HEK293 (cell line): ENCODE measurements at regions not wholly inside any gene's neighbourhood (a gene's known extent, or its start where the extent isn't known, plus 50 kb on each side); places are given as distances from the start of the nearest gene placed in this dataset.

Experiments used
- CTCF ChIA-PET: fragments of 350-600 bp; formaldehyde crosslinking; extraction: SDS; loops from one replicate; lab custom pipeline; 2021; ENCODE audit warnings: antibody characterized with exemption; lab: Yijun Ruan, JAX
- POLR2A ChIA-PET: fragments of 300-600 bp; formaldehyde crosslinking; extraction: SDS; loops from one replicate; lab custom pipeline; 2020; ENCODE audit warnings: antibody characterized with exemption, inconsistent platforms; lab: Yijun Ruan, JAX
- H3K27ac ChIP-seq: fragments of 200-500 bp; sonication (Bioruptor generic); 2 replicates; pipeline ENCODE4 v1.5.1; 2014; ENCODE audit warnings: low read depth, low read length, control low read depth, inconsistent platforms; ENCODE audit errors: extremely low read depth
- H3K36me3 ChIP-seq, 2 experiments: fragments of 200-500 bp in 1 of 2; sonication (Bioruptor generic) in 1 of 2; 1 replicate in 1 of 2; 2 replicates in 1 of 2; pipeline ENCODE4 v1.5.1; 2014 to 2017; ENCODE audit warnings: inconsistent platforms in 2 of 2, low read length in 2 of 2; ENCODE audit not compliant: control insufficient read depth in 2 of 2, insufficient read depth in 1 of 2
- H3K4me1 ChIP-seq: fragments of 200-500 bp; sonication (Bioruptor generic); 2 replicates; pipeline ENCODE4 v1.5.1; 2014; ENCODE audit warnings: mild to moderate bottlenecking, low read length, inconsistent platforms; ENCODE audit not compliant: control insufficient read depth, insufficient read depth
- H3K4me3 ChIP-seq: 2 replicates; pipeline ENCODE4 v1.5.1; 2011; ENCODE audit warnings: low read depth, mild to moderate bottlenecking, control low read depth, low read length, moderate library complexity
- H3K9me3 ChIP-seq: fragments of 200-500 bp; sonication (Bioruptor generic); 2 replicates; pipeline ENCODE4 v1.5.1; 2014; ENCODE audit warnings: low read depth, low read length, inconsistent platforms; ENCODE audit not compliant: control insufficient read depth, insufficient read depth
- BCL11B ChIP-seq: fragments of 450-650 bp; formaldehyde crosslinking; IDR thresholded peaks from 2 replicates; pipeline ENCODE4 v1.5.1; 2016; ENCODE audit warnings: low read depth, missing biosample characterization, missing genetic modification characterization
- GLIS1 ChIP-seq: fragments of 450-650 bp; formaldehyde crosslinking; IDR thresholded peaks from 2 replicates; pipeline ENCODE4 v1.5.1; 2016; ENCODE audit warnings: missing biosample characterization, missing genetic modification characterization
- KLF9 ChIP-seq: fragments of 450-650 bp; formaldehyde crosslinking; IDR thresholded peaks from 2 replicates; pipeline ENCODE4 v1.5.1; 2016; ENCODE audit warnings: missing biosample characterization, missing genetic modification characterization, low read depth
- MEIS1 ChIP-seq: sonication (generic); formaldehyde crosslinking; IDR thresholded peaks from 2 replicates; pipeline ENCODE4 v1.8.1; 2022; ENCODE audit warnings: missing genetic modification reagents, mild to moderate bottlenecking, borderline replicate concordance
- TRIM28 ChIP-seq: IDR thresholded peaks from 2 replicates; pipeline ENCODE4 v1.6.1; 2011; ENCODE audit warnings: low read length, control low read depth, borderline replicate concordance
- ZNF146 ChIP-seq: fragments of 450-650 bp; formaldehyde crosslinking; IDR thresholded peaks from 2 replicates; pipeline ENCODE4 v1.5.1; 2016; ENCODE audit warnings: missing biosample characterization, missing genetic modification characterization
- ZNF155 ChIP-seq: fragments of 450-650 bp; formaldehyde crosslinking; IDR thresholded peaks from 2 replicates; pipeline ENCODE4 v1.5.1; 2016; ENCODE audit warnings: missing biosample characterization, missing genetic modification characterization
- ZNF184 ChIP-seq: fragments of 450-650 bp; IDR thresholded peaks from 2 replicates; pipeline ENCODE4 v1.5.1; 2018; ENCODE audit warnings: missing biosample characterization, mild to moderate bottlenecking, missing genetic modification characterization
- ZNF239 ChIP-seq: fragments of 450-650 bp; formaldehyde crosslinking; IDR thresholded peaks from 2 replicates; pipeline ENCODE4 v1.5.1; 2016; ENCODE audit warnings: missing biosample characterization, missing genetic modification characterization
- ZNF324 ChIP-seq: fragments of 450-650 bp; formaldehyde crosslinking; IDR thresholded peaks from 2 replicates; pipeline ENCODE4 v1.5.1; 2016; ENCODE audit warnings: missing biosample characterization, missing genetic modification characterization
- ZNF416 ChIP-seq: fragments of 450-650 bp; formaldehyde crosslinking; IDR thresholded peaks from 2 replicates; pipeline ENCODE4 v1.5.1; 2016; ENCODE audit warnings: missing biosample characterization, missing genetic modification characterization
- ZNF473 ChIP-seq: fragments of 450-650 bp; formaldehyde crosslinking; IDR thresholded peaks from 2 replicates; pipeline ENCODE4 v1.5.1; 2017; ENCODE audit warnings: missing biosample characterization, missing genetic modification characterization
- ZNF530 ChIP-seq: fragments of 450-650 bp; formaldehyde crosslinking; IDR thresholded peaks from 2 replicates; pipeline ENCODE4 v1.5.1; 2016; ENCODE audit warnings: low read depth, missing biosample characterization, missing genetic modification characterization
- ZNF600 ChIP-seq: fragments of 450-650 bp; formaldehyde crosslinking; IDR thresholded peaks from 2 replicates; pipeline ENCODE4 v1.5.1; 2016; ENCODE audit warnings: missing biosample characterization, missing genetic modification characterization
- ZNF768 ChIP-seq: fragments of 450-650 bp; formaldehyde crosslinking; IDR thresholded peaks from 2 replicates; pipeline ENCODE4 v1.5.1; 2018; ENCODE audit warnings: missing biosample characterization, mild to moderate bottlenecking, missing genetic modification characterization
- ZNF792 ChIP-seq: fragments of 450-650 bp; formaldehyde crosslinking; IDR thresholded peaks from 2 replicates; pipeline ENCODE4 v1.5.1; 2016; ENCODE audit warnings: missing biosample characterization, missing genetic modification characterization
- ZSCAN16 ChIP-seq: fragments of 450-650 bp; formaldehyde crosslinking; IDR thresholded peaks from 2 replicates; pipeline ENCODE4 v1.5.1; 2016; ENCODE audit warnings: missing biosample characterization, missing genetic modification characterization
- TF ChIP-seq, protein P1 (sequence below): fragments of 450-650 bp; formaldehyde crosslinking; IDR thresholded peaks from 2 replicates; pipeline ENCODE4 v1.5.1; 2016; ENCODE audit warnings: missing biosample characterization, missing genetic modification characterization
- TF ChIP-seq, protein P2 (sequence below): fragments of 450-650 bp; formaldehyde crosslinking; IDR thresholded peaks from 2 replicates; pipeline ENCODE4 v1.5.1; 2016; ENCODE audit warnings: missing biosample characterization, missing genetic modification characterization
- TF ChIP-seq, protein P3 (sequence below): fragments of 450-650 bp; IDR thresholded peaks from 2 replicates; pipeline ENCODE4 v1.5.1; 2018; ENCODE audit warnings: missing biosample characterization, mild to moderate bottlenecking, missing genetic modification characterization
- TF ChIP-seq, protein P4 (sequence below): fragments of 450-650 bp; formaldehyde crosslinking; IDR thresholded peaks from 2 replicates; pipeline ENCODE4 v1.5.1; 2017; ENCODE audit warnings: missing biosample characterization, missing genetic modification characterization
- TF ChIP-seq, protein P5 (sequence below): fragments of 450-650 bp; formaldehyde crosslinking; IDR thresholded peaks from 2 replicates; pipeline ENCODE4 v1.5.1; 2016; ENCODE audit warnings: missing biosample characterization, missing genetic modification characterization

DNA sequence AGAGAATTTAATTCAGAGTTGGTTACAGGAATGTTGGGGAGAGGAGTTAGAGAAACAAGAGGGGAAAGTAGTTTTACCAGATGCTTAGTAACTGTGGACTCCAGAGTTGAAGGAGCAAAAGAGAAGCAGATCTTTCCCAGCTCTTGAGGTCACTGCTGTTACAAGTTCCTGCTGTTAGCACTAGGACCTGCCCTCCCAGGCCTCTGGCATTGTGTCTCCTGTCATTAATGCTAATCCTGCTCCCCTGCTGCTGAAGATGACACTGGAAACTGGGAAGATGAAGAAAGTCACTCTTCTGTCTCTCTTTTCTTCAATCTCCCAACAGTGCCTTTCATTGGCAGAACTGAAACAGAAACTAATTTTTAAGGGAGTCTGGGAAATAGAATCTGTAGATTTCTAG lies 845.6 kb downstream of the ADGRL2 start:
- H3K4me1 ChIP-seq, result no peaks in the 10 kb centered on the region
- H3K9me3 ChIP-seq, result no peaks in the 10 kb centered on the region
- H3K27ac ChIP-seq, result no peak overlapping the region
- CTCF ChIA-PET, result no interaction called here
- H3K4me3 ChIP-seq, result no peak overlapping the region
- H3K36me3 ChIP-seq, result no peaks in the 10 kb centered on the region
- POLR2A ChIA-PET, result no interaction called here
- TF ChIP-seq, protein P1, sequence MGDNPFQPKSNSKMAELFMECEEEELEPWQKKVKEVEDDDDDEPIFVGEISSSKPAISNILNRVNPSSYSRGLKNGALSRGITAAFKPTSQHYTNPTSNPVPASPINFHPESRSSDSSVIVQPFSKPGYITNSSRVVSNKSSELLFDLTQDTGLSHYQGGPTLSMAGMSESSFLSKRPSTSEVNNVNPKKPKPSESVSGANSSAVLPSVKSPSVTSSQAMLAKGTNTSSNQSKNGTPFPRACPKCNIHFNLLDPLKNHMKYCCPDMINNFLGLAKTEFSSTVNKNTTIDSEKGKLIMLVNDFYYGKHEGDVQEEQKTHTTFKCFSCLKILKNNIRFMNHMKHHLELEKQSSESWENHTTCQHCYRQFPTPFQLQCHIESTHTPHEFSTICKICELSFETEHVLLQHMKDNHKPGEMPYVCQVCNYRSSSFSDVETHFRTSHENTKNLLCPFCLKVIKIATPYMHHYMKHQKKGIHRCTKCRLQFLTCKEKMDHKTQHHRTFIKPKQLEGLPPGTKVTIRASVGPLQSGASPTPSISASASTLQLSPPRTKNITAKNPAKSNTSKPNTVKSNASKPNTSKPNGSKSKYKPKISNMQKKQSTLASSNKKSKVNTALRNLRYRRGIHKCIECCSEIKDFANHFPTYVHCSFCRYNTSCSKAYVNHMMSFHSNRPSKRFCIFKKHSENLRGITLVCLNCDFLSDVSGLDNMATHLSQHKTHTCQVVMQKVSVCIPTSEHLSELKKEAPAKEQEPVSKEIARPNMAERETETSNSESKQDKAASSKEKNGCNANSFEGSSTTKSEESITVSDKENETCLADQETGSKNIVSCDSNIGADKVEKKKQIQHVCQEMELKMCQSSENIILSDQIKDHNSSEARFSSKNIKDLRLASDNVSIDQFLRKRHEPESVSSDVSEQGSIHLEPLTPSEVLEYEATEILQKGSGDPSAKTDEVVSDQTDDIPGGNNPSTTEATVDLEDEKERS (tag by site-specific recombination), result no peak
- TF ChIP-seq ZNF155, result no peak
- TF ChIP-seq ZNF768 (tag by site-specific recombination), result no peak

DNA sequence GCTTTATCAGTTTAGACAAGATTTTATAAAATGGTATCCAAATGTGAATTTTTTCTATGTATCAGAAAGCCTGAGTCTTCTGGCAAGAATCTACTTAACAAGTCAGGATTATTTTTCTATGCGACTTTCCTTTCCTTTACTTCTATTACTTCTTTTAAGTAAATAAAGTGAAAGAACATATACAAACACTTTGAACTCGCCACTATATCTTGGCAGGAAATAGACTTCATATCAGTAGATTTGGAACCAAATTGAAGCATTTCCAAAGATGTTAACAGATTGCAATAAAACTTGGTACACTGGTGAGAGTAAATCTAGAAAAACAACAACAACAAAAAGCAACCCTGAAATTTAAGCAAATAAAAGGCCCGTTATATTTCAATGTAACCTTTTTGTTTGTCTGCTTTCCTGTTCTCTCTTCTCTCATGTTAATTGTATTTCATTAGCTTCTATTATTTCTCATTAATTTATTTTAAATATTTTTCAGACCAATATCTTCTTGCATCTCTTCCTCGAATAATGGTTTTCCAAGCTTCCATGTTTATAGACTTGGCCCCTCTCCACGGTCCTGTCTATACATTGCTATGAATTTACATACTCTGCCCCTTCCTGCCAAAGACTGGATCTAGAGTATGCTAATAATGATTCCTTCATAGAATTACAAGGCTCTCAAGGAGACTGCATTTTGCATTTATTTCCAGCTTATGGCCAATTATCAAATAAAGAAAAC lies 843.6 kb downstream of the ADGRL2 start:
- Histone ChIP-seq H3K4me1 (no peaks in the 10 kb centered on the region), H3K4me3 (no peak overlapping the region), H3K27ac (no peak overlapping the region), H3K36me3 (no peaks in the 10 kb centered on the region), H3K9me3 (no peaks in the 10 kb centered on the region)
- POLR2A ChIA-PET, result no interaction called here
- CTCF ChIA-PET, result interaction anchor here (0.6 to 0.7 kb wide), 2 partner anchors 25 to 1028 kb away, joined by 3 to 5 read pairs; no protein-coding TSS in a partner anchor
- TF ChIP-seq ZNF473 (tag by site-specific recombination) (no peak), ZNF600 (tag by site-specific recombination) (no peak), ZNF530 (no peak), ZSCAN16 (tag by site-specific recombination) (no peak), ZNF324 (no peak), ZNF239 (no peak), ZNF792 (tag by site-specific recombination) (no peak), GLIS1 (tag by site-specific recombination) (no peak), TRIM28 (no peak), ZNF416 (tag by site-specific recombination) (no peak), ZNF184 (tag by site-specific recombination) (no peak)
- TF ChIP-seq, protein P2, sequence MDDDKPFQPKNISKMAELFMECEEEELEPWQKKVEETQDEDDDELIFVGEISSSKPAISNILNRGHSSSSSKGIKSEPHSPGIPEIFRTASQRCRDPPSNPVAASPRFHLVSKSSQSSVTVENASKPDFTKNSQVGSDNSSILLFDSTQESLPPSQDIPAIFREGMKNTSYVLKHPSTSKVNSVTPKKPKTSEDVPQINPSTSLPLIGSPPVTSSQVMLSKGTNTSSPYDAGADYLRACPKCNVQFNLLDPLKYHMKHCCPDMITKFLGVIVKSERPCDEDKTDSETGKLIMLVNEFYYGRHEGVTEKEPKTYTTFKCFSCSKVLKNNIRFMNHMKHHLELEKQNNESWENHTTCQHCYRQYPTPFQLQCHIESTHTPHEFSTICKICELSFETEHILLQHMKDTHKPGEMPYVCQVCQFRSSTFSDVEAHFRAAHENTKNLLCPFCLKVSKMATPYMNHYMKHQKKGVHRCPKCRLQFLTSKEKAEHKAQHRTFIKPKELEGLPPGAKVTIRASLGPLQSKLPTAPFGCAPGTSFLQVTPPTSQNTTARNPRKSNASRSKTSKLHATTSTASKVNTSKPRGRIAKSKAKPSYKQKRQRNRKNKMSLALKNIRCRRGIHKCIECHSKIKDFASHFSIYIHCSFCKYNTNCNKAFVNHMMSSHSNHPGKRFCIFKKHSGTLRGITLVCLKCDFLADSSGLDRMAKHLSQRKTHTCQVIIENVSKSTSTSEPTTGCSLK (tag by site-specific recombination), result no peak

DNA sequence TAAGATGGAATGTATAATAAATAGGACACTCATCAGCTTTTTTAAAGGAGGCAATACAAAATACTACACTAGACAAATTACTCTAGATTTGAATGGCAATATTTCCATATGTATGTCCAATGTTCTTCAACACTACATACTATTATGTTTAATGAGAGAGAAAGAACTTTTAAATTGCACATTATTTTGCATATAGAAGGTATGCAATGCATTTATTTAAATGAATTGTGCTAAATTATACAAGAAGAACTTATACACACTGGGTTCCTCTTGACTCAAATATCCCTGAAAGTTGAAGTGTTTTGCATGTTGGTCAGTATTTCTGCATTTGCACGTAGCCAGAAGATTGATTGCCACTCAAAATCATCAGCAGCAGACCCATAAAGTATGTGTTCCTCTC lies 839.6 kb downstream of the ADGRL2 start:
- Histone ChIP-seq H3K27ac (no peak overlapping the region), H3K4me1 (no peaks in the 10 kb centered on the region), H3K36me3 (no peaks in the 10 kb centered on the region), H3K9me3 (no peaks in the 10 kb centered on the region), H3K4me3 (no peak overlapping the region)
- ChIA-PET POLR2A (no interaction called here), CTCF (no interaction called here)
- TF ChIP-seq KLF9 (tag by site-specific recombination) (no peak), MEIS1 (CRISPR knock-in tag) (no peak), BCL11B (tag by site-specific recombination) (no peak), ZNF146 (tag by site-specific recombination) (no peak)
- TF ChIP-seq, protein P3, sequence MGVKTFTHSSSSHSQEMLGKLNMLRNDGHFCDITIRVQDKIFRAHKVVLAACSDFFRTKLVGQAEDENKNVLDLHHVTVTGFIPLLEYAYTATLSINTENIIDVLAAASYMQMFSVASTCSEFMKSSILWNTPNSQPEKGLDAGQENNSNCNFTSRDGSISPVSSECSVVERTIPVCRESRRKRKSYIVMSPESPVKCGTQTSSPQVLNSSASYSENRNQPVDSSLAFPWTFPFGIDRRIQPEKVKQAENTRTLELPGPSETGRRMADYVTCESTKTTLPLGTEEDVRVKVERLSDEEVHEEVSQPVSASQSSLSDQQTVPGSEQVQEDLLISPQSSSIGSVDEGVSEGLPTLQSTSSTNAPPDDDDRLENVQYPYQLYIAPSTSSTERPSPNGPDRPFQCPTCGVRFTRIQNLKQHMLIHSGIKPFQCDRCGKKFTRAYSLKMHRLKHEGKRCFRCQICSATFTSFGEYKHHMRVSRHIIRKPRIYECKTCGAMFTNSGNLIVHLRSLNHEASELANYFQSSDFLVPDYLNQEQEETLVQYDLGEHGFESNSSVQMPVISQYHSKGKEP, result no peak
- TF ChIP-seq, protein P4, sequence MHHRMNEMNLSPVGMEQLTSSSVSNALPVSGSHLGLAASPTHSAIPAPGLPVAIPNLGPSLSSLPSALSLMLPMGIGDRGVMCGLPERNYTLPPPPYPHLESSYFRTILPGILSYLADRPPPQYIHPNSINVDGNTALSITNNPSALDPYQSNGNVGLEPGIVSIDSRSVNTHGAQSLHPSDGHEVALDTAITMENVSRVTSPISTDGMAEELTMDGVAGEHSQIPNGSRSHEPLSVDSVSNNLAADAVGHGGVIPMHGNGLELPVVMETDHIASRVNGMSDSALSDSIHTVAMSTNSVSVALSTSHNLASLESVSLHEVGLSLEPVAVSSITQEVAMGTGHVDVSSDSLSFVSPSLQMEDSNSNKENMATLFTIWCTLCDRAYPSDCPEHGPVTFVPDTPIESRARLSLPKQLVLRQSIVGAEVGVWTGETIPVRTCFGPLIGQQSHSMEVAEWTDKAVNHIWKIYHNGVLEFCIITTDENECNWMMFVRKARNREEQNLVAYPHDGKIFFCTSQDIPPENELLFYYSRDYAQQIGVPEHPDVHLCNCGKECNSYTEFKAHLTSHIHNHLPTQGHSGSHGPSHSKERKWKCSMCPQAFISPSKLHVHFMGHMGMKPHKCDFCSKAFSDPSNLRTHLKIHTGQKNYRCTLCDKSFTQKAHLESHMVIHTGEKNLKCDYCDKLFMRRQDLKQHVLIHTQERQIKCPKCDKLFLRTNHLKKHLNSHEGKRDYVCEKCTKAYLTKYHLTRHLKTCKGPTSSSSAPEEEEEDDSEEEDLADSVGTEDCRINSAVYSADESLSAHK (tag by site-specific recombination), result no peak
- TF ChIP-seq, protein P5, sequence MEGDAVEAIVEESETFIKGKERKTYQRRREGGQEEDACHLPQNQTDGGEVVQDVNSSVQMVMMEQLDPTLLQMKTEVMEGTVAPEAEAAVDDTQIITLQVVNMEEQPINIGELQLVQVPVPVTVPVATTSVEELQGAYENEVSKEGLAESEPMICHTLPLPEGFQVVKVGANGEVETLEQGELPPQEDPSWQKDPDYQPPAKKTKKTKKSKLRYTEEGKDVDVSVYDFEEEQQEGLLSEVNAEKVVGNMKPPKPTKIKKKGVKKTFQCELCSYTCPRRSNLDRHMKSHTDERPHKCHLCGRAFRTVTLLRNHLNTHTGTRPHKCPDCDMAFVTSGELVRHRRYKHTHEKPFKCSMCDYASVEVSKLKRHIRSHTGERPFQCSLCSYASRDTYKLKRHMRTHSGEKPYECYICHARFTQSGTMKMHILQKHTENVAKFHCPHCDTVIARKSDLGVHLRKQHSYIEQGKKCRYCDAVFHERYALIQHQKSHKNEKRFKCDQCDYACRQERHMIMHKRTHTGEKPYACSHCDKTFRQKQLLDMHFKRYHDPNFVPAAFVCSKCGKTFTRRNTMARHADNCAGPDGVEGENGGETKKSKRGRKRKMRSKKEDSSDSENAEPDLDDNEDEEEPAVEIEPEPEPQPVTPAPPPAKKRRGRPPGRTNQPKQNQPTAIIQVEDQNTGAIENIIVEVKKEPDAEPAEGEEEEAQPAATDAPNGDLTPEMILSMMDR, result no peak
